Gastroesophageal sphincter (tissue), 4 donors: ENCODE measurements at regions not wholly inside any gene's neighbourhood (a gene's known extent, or its start where the extent isn't known, plus 50 kb on each side); places are given as distances from the start of the nearest gene placed in this dataset.

Experiments
- ATAC-seq: fragments of 150-250 bp; one replicate; pipeline ENCODE4 v1.9.1; 2016; ENCODE audit warnings: mild to moderate bottlenecking, moderate library complexity
- H3K27ac ChIP-seq, 4 donors: fragments of 200-600 bp; sonication (generic) in 3 of 4; 1 replicate in 3 of 4; 2 replicates in 1 of 4; pipeline ENCODE4 v1.5.1; 2016 to 2019
- H3K27me3 ChIP-seq: fragments of 200-600 bp; sonication (generic); one replicate; pipeline ENCODE4 v1.5.1; 2019
- H3K36me3 ChIP-seq, 2 donors: fragments of 200-600 bp; sonication (generic); one replicate each; pipeline ENCODE4 v1.5.1; 2019; ENCODE audit warnings: control low read depth in 1 of 2
- H3K4me1 ChIP-seq, 3 donors: fragments of 200-600 bp; sonication (generic); 1 replicate in 2 of 3; 2 replicates in 1 of 3; pipeline ENCODE4 v1.5.1; 2016 to 2019; ENCODE audit warnings: control low read depth in 2 of 3
- H3K4me3 ChIP-seq, 2 donors: fragments of 200-600 bp; sonication (generic); one replicate each; pipeline ENCODE4 v1.5.1; 2019; ENCODE audit warnings: mild to moderate bottlenecking in 1 of 2, moderate library complexity in 1 of 2
- H3K9me3 ChIP-seq, 3 donors: fragments of 200-600 bp; sonication (generic); one replicate each; pipeline ENCODE4 v1.5.1; 2017 to 2019; ENCODE audit warnings: control low read depth in 2 of 3
- EP300 ChIP-seq: sonication (generic); formaldehyde crosslinking; IDR thresholded peaks from one replicate; pipeline ENCODE4 v1.6.1; 2017; ENCODE audit warnings: antibody characterized with exemption, mild to moderate bottlenecking
- POLR2A ChIP-seq, 2 donors: fragments of 450-650 bp; IDR thresholded peaks; one replicate each; pipeline ENCODE4 v1.6.1; 2017; ENCODE audit warnings: antibody characterized with exemption in 2 of 2, mild to moderate bottlenecking in 2 of 2, moderate library complexity in 1 of 2
- POLR2AphosphoS5 ChIP-seq: sonication (generic); formaldehyde crosslinking; IDR thresholded peaks from one replicate; pipeline ENCODE4 v1.6.1; 2017; ENCODE audit warnings: antibody characterized with exemption
- WGBS, 2 donors: methylation state at CpG; one replicate each; pipeline ENCODE4 v1.1.5; 2018; ENCODE audit warnings: low coverage in 1 of 2; 5-methylcytosine and 5-hydroxymethylcytosine counted together
- TF ChIP-seq, protein P1 (sequence below), 4 experiments: fragments of 200-600 bp in 2 of 4; fragments of 450-650 bp in 2 of 4; sonication (generic) in 1 of 4; IDR thresholded peaks; one replicate each; pipeline ENCODE4 v1.5.1; 2017 to 2019; ENCODE audit warnings: antibody characterized with exemption in 4 of 4, mild to moderate bottlenecking in 2 of 4, moderate library complexity in 2 of 4

- Histone ChIP-seq H3K4me1 (no peaks in the 10 kb centered on the region), H3K9me3 (no peaks in the 10 kb centered on the region), H3K27ac (no peak overlapping the region), H3K36me3 (no peaks in the 10 kb centered on the region), H3K27me3 (no peaks in the 10 kb centered on the region), H3K4me3 (no peak overlapping the region)
- 64 to 85% methylated on average over 3 of the region's 3 CpGs for WGBS, 2 donors
- ATAC-seq: no peak
- TF ChIP-seq, protein P1, sequence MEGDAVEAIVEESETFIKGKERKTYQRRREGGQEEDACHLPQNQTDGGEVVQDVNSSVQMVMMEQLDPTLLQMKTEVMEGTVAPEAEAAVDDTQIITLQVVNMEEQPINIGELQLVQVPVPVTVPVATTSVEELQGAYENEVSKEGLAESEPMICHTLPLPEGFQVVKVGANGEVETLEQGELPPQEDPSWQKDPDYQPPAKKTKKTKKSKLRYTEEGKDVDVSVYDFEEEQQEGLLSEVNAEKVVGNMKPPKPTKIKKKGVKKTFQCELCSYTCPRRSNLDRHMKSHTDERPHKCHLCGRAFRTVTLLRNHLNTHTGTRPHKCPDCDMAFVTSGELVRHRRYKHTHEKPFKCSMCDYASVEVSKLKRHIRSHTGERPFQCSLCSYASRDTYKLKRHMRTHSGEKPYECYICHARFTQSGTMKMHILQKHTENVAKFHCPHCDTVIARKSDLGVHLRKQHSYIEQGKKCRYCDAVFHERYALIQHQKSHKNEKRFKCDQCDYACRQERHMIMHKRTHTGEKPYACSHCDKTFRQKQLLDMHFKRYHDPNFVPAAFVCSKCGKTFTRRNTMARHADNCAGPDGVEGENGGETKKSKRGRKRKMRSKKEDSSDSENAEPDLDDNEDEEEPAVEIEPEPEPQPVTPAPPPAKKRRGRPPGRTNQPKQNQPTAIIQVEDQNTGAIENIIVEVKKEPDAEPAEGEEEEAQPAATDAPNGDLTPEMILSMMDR (IDR thresholded peaks at IDR 0.05): no peak
- TF ChIP-seq POLR2A (IDR thresholded peaks at IDR 0.05): no peak
Observed at GRCh38 chr11:92495107-92495793, 270.6 kb downstream of the FAT3 start.

DNA sequence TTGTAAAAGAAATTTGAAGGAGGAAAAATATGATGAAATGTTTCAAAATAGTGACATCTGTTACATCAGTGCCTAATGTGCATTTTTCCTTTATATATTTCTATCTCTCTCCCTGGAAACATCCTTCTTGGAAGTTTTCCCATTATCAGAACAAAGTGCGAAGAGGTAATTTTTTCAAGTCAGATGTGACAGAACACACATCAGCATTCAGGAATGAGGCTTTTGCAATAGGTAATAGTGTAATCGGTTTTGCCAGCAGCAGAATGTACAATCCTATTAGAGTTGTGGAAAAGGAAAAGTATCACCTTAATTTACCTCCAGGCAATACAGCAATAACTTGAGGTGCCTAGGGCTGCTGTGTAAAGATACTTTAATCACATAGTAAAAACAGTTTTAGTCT, 275.8 kb downstream of the FAT3 start:
- 74 to 100% methylated on average over 2 of the region's 2 CpGs for WGBS, 2 donors
- no peak for ATAC-seq
- H3K4me3 ChIP-seq: no peak overlapping the region
- no peaks in the 10 kb centered on the region for H3K4me1 ChIP-seq
- H3K27ac ChIP-seq: no peak overlapping the region
- no peaks in the 10 kb centered on the region for H3K36me3 ChIP-seq
- no peaks in the 10 kb centered on the region for H3K27me3 ChIP-seq
- no peak for TF ChIP-seq POLR2A (IDR thresholded peaks at IDR 0.05)
- no peak for TF ChIP-seq POLR2AphosphoS5
- no peak for TF ChIP-seq EP300
- TF ChIP-seq, protein P1 (IDR thresholded peaks at IDR 0.05): no peak
- H3K9me3 ChIP-seq: no peaks in the 10 kb centered on the region

DNA sequence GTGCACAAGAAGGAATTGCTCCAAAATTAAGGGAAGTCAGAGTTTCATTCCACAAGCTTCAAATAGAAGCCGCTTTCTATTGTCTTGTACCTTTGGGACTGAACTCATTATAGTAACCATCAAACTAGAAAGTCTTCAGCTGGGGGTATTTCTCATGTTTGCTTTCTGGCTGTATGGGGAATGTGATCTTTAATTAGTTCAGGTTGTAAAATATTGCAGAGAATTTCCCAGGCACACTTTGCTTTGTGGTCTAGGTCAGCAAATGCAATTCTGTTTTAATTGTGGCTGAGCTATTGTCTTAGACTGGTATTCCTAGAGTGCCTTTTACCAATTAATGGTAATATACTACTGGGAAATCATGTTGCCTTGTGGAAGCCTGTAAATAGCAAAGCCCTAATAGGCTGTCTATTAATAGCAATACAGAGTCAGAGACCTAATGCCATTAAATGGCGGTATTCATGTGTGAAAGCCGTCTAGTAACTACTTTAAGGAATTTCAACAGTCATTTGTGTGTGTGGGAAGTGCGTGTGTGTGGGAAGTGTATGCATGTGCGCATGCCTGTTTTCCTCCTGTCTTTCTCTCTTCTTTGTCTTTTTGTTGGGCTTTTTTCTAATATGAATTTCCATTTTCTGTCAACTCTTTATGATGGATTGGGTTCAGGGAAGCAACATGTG, 276.6 kb downstream of the FAT3 start:
- no peak overlapping the region for H3K27ac ChIP-seq
- H3K27me3 ChIP-seq: no peaks in the 10 kb centered on the region
- H3K9me3 ChIP-seq: no peaks in the 10 kb centered on the region
- no peaks in the 10 kb centered on the region for H3K36me3 ChIP-seq
- TF ChIP-seq POLR2A (IDR thresholded peaks at IDR 0.05) (no peak), EP300 (no peak), POLR2AphosphoS5 (no peak)
- TF ChIP-seq, protein P1 (IDR thresholded peaks at IDR 0.05): no peak
- ATAC-seq: no peak
- no peak overlapping the region for H3K4me3 ChIP-seq
- H3K4me1 ChIP-seq: no peaks in the 10 kb centered on the region
- 70 to 91% methylated on average over 5 of the region's 5 CpGs for WGBS, 2 donors

GRCh38 chr11:92504004-92504403, 279.4 kb downstream of the FAT3 start:
- no peaks in the 10 kb centered on the region for H3K27me3 ChIP-seq
- no peak overlapping the region for H3K27ac ChIP-seq
- TF ChIP-seq, protein P1 (IDR thresholded peaks at IDR 0.05): no peak
- no peak for TF ChIP-seq POLR2AphosphoS5
- no peak for TF ChIP-seq POLR2A (IDR thresholded peaks at IDR 0.05)
- no peak for TF ChIP-seq EP300
- ATAC-seq: no peak
- H3K9me3 ChIP-seq: no peaks in the 10 kb centered on the region
- H3K4me1 ChIP-seq: no peaks in the 10 kb centered on the region
- no peak overlapping the region for H3K4me3 ChIP-seq
- no peaks in the 10 kb centered on the region for H3K36me3 ChIP-seq

GRCh38 chr11:92504534-92504933, 279.9 kb downstream of the FAT3 start:
- H3K27me3 ChIP-seq: no peaks in the 10 kb centered on the region
- TF ChIP-seq EP300 (no peak), POLR2A (IDR thresholded peaks at IDR 0.05) (no peak), POLR2AphosphoS5 (no peak)
- TF ChIP-seq, protein P1 (IDR thresholded peaks at IDR 0.05): no peak
- H3K27ac ChIP-seq: no peak overlapping the region
- no peak overlapping the region for H3K4me3 ChIP-seq
- H3K36me3 ChIP-seq: no peaks in the 10 kb centered on the region
- no peak for ATAC-seq
- H3K4me1 ChIP-seq: no peaks in the 10 kb centered on the region
- no peaks in the 10 kb centered on the region for H3K9me3 ChIP-seq
- 69 to 78% methylated on average over 2 of the region's 2 CpGs for WGBS, 2 donors
